ENCODE measurements at regions not wholly inside any gene's neighbourhood (a gene's known extent, or its start where the extent isn't known, plus 50 kb on each side); places are given as distances from the start of the nearest gene placed in this dataset.

DNA sequence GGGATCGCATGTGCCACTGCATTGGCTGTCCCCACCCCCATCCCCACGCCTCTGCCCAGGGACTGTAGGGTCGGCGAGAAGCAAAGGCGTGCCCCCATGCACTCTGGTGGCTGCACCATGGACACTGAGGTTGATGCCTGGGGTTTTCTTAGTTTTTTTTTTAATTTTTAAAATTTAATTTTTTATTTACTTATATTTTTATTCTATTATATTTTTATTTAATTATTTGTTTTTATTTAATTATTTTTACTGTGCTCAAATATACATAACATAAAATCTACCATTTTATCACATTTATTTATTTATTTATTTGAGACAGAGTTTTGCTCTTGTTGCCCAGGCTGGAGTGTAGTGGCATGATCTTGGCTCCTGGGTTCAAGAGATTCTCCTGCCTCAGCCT lies 57.4 kb downstream of the SOCS3 start:
- TF ChIP-seq CTCF (IDR thresholded peaks at IDR 0.05): no peak
- TF ChIP-seq POLR2AphosphoS5 (IDR thresholded peaks at IDR 0.05): no peak
- TF ChIP-seq POLR2A (IDR thresholded peaks at IDR 0.05): no peak
